Endothelial cell of umbilical vein (primary cell): ENCODE measurements at regions not wholly inside any gene's neighbourhood (a gene's known extent, or its start where the extent isn't known, plus 50 kb on each side); places are given as distances from the start of the nearest gene placed in this dataset.

ENCODE experiments used
- CTCF ChIP-seq, 2 donors: IDR thresholded peaks; 1 replicate in 1 of 2; 2 replicates in 1 of 2; pipeline ENCODE4 v1.5.1; 2011; ENCODE audit warnings: low read length in 2 of 2, mild to moderate bottlenecking in 2 of 2, moderate library complexity in 2 of 2, control low read depth in 1 of 2, inconsistent platforms in 1 of 2, low read depth in 1 of 2; ENCODE audit not compliant: insufficient read depth in 1 of 2; ENCODE audit errors: extremely low read depth in 1 of 2
- EZH2 ChIP-seq: IDR thresholded peaks from 2 replicates; pipeline ENCODE4 v1.6.1; 2012; ENCODE audit warnings: borderline replicate concordance, low read depth, mild to moderate bottlenecking, moderate library complexity, low read length, inconsistent platforms; ENCODE audit not compliant: severe bottlenecking
- MYC ChIP-seq: IDR thresholded peaks from one replicate; pipeline ENCODE4 v1.6.1; 2011; ENCODE audit warnings: mild to moderate bottlenecking, low read depth, low read length
- POLR2A ChIP-seq: IDR thresholded peaks from 2 replicates; pipeline ENCODE4 v1.6.1; 2012; ENCODE audit warnings: low read depth, mild to moderate bottlenecking, control low read depth, low read length
- POLR2AphosphoS5 ChIP-seq: IDR thresholded peaks from 2 replicates; pipeline ENCODE4 v1.6.1; 2012; ENCODE audit warnings: low read depth, mild to moderate bottlenecking, control low read depth, low read length, moderate library complexity; ENCODE audit not compliant: insufficient read depth
- TF ChIP-seq, protein P1 (sequence below): IDR thresholded peaks from 2 replicates; pipeline ENCODE4 v1.6.1; 2011; ENCODE audit not compliant: insufficient read depth, insufficient read length

- TF ChIP-seq CTCF (IDR thresholded peaks at IDR 0.05; ENCODE audit: extremely low read depth in 1 of 2, insufficient read depth in 1 of 2, low read depth in 1 of 2, low read length in 2 of 2) (no peak), EZH2 (no peak), POLR2A (no peak), POLR2AphosphoS5 (no peak), MYC (no peak)
- TF ChIP-seq, protein P1, sequence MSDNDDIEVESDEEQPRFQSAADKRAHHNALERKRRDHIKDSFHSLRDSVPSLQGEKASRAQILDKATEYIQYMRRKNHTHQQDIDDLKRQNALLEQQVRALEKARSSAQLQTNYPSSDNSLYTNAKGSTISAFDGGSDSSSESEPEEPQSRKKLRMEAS: no peak
Measured at GRCh38 chr7:32218154-32218467, 147.9 kb upstream of the PDE1C start.
